Ramos (cell line): ENCODE measurements at regions not wholly inside any gene's neighbourhood (a gene's known extent, or its start where the extent isn't known, plus 50 kb on each side); places are given as distances from the start of the nearest gene placed in this dataset.

Source experiments
- in situ Hi-C: fragments of 300-500 bp; cut with MboI; formaldehyde crosslinking; loops from one replicate; pipeline ENCODE4 v1.14.3; 2022; ENCODE audit warnings: low sequenced_read_pairs; ENCODE audit not compliant: unreplicated experiment

DNA sequence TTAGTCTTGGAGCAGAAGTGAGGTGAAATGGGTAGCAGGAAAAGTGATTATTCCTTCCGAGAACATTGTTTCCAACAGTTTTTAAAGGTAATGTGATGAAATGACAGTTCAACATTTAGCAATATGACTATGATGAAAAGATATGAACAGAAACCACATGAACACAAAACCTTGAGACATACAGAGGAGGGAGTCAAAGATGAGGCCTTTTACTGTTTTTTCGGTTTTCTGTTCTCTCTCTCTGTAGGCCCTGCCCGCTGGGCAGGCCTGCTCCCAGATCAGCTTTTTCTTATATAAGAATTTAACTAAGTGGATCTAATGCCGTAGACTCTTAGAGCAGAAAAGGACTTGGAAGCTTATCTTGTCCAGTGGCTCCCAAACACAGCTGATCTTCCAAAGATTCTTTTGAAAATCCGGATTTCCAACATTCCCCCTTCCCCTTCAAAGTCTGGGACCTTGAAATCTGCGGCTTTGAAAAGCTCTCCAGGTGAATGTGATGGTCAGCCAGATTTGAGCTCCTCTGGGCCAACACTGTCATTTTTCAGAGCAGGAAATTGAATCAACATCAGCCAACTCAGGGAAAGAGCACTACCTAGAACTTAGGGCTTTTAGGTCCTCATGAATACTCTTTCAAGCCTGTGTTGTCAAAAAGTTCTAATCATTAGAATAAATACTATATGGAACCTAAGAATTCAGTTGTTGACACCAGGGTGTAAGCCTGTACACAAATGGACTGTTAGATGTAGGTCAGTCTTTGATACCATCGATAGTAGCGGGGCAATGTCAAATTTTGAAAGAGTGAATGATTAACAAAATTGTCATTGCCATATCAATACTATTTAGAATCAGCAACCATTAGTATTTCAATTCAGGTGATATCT, 372.7 kb downstream of the SHQ1 start:
- in situ Hi-C loops, result no loop called here

DNA sequence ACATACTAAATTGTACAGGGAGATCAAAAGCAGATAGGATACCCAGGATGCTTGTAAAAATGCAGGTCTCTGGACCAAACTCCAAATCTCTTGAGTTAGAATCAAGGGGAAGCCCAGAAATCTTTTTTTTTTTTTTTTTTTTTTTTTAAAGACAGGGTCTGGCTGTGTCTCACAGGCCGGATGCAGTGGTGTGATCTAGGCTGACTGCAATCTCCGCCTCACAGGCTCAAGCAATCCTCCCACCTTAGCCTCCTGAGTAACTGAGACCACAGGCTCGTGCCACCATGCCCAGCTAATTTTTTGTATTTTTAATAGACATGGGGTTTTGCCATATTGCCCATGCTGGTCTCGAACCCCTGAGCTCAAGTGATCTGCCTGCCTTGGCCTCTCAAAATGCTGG, 373.5 kb downstream of the SHQ1 start:
- in situ Hi-C loops, result no loop called here

DNA sequence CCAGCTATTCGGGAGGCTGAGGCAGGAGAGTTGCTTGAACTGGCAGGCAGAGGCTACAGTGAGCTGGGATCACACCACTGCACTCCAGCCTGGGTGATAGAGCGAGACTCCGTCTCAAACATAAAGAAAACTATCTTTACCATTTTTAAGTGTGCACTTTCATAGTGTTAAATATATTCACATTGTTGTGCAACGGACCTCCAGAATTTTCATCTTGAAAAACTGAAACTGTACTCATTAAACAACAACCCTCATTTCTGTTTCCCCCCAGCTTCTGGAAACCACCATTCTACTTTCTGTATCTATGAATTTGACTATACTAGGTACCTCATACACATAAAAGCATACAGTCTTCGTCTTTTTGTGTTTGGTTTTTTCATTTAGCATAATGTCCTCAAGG, 375.1 kb downstream of the SHQ1 start:
- in situ Hi-C loops, result no loop called here

DNA sequence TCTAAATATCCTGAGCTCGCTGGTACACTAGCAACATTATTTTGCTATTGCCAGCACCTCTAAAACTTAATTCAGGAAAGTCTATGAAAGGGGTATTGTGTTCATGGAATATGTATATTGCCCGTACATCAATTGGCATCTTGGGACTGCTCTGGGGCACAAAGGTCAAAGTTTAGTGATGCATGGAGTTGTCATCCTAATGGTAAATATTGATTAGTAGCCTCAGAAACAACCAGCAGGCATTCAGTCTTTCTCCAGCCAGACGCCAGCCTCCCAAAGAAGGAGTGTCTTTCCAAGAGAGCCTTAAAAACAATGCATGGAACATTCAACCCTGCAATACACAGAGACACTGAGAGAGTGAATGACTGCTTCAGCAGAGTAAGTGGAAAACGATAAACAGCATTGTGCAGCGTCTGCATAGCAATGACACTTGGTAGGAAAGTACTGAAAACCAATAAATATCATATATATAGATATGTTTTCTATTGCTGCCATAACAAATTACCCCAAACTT, 377.3 kb downstream of the SHQ1 start:
- in situ Hi-C loops, result no loop called here

GRCh38 chr3:72465853-72466252, 382.4 kb downstream of the SHQ1 start:
- in situ Hi-C loops, result no loop called here

DNA sequence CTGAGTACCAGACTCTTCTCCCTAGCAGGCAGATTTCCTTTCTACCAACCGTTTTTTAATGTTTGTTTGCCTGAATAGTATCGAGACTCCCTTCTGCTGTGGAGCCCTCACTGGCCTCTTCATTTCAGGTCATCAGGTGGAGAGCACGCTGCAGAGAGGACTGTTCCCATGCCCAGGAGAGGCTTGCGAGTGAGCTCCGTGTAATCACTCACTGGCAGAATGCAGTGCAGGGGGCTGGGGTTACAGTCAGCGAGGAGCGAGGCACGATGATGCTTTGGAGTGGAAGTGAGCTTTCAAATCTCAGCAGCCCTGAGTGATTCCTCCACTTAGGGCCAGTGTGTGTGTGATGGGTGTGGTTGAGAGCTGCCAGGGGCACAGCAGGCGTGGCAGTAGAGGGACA, 385.2 kb downstream of the SHQ1 start:
- in situ Hi-C loops, result no loop called here

- in situ Hi-C loops, result no loop called here
Measured at GRCh38 chr3:72462595-72463011, 385.6 kb downstream of the SHQ1 start.

GRCh38 chr3:72461787-72462186, 386.5 kb downstream of the SHQ1 start:
- in situ Hi-C loops, result no loop called here

DNA sequence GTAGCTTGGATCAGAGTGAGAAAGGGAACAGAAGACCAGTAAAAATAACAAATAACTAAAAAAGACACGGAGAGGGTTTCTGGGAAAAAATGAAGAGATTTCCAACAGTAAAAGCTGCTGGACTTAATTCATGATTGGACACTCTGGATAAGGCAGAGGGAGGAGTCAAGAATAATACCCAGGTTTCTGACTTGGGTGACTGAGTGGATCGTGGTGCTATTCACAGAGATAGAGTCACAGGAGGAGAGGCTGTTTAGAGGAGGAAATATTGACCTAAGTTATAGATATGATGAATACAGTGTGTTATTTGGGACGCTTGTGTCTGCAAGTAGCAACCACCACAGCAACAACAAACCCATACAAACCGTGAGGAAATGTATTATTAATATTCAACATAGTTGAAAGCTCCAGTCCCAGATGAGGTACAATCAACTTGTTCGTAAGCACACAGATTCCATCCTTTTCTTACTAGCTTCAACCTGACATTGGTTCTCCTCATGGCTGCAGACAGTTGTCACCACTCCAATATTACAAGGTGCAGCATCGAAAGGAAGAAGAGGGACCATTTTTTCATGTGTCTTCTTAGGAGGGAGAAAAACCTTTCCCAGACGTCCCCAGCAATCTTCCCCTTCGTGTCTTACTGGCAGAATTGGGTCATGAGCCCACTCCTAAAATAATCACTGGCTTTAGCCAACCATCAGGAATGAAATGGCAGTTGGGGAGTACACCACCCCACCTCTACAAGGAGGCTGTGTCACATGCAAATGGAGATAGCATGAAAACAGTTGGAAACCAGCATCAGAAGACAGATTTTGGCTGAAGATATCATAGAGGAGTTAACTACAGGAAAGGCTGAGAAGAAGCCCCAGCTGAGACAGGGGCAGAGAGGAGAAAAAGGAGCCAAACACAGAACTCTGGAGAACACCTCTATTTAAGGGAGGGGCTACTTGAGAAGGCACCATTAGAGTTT, 387.8 kb downstream of the SHQ1 start:
- in situ Hi-C loops, result no loop called here

GRCh38 chr3:72459588-72459987, 388.7 kb downstream of the SHQ1 start:
- in situ Hi-C loops, result no loop called here

GRCh38 chr3:72458375-72458774, 389.9 kb downstream of the SHQ1 start:
- in situ Hi-C loops, result no loop called here

DNA sequence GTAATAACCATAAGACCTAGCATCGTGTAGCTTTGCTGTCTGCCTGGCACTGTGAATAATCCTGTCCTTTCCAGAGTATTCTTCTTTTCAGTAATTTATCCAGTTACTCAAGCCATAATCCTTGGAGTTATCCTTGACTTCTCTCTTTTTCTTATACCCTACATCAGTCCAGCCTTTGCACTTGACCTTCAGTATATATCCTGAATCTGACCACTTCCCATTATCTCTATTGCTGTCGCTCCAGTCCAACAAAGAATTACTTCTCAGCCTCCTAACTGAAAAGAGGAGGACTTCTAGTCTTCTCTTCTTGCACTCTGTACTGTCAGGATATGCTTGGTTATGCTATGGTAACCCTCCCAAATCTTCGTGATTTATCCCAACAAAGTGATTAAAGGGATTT, 393.8 kb downstream of the SHQ1 start:
- in situ Hi-C loops, result no loop called here

DNA sequence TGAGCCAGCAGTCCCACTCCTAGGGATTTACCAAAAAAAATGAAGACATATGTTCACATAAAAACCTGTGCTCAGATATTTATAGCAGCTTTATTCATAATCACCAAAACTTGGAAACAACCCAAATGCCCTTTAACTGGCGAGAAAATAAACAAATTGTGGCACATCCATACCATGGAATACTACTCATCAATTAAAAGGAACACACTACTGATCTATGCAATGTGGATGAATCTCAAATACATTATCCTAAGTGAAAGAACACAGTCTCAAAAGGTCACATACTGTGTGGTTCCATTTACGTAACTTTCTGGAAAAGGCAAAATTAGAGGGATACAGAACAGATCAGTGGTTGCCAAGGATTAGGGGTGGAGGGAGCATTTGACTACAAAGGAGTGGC, 394.5 kb downstream of the SHQ1 start:
- in situ Hi-C loops, result no loop called here

DNA sequence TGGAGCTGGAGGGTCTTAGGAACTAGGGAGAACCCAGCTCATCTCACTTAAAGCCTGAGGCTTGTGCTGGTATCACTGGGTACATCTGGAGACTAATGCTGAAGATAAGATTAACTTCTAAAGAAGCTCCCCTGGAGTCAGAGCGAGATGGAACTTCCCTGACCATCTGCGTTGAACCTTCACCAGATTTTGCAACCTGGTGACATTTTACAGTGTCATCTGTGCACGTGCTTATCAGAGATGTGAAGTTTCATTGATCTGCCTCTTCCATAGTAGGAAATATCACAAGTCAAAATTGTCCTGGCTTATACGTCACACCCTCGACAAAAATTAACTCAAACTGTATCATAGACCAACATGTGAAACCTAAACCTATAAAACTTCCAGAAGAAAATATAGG, 395.5 kb downstream of the SHQ1 start:
- in situ Hi-C loops, result no loop called here

GRCh38 chr3:72451841-72452240, 396.4 kb downstream of the SHQ1 start:
- in situ Hi-C loops, result no loop called here

- in situ Hi-C loops, result loop anchor here (10.0 kb wide), 1 partner anchor 365 kb away; no protein-coding TSS in a partner anchor
Measured at GRCh38 chr3:72449551-72449950, 398.7 kb downstream of the SHQ1 start.

DNA sequence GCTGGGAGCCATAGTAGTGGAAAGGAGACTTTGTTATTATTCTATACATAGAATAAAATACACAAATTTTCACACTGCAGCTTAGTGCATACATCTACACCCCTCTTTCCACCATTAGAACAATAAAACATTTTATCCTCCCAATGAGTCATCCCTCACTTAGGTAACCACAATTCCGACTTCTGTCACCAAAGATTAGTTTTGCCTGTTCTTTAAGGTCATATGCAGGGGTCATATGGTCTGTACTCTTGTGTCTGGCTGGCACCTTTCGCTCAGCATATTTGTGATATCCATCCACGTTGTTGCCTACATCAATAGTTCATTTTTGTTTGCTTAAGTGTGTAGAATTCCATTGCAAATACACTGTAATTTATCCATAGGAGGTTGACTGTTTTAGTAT, 399.4 kb downstream of the SHQ1 start:
- in situ Hi-C loops, result loop anchor here (10.0 kb wide), 1 partner anchor 364 kb away; no protein-coding TSS in a partner anchor

- in situ Hi-C loops, result loop anchor here (10.0 kb wide), 1 partner anchor 364 kb away; no protein-coding TSS in a partner anchor
Measured at GRCh38 chr3:72448375-72448823, 399.8 kb downstream of the SHQ1 start.

DNA sequence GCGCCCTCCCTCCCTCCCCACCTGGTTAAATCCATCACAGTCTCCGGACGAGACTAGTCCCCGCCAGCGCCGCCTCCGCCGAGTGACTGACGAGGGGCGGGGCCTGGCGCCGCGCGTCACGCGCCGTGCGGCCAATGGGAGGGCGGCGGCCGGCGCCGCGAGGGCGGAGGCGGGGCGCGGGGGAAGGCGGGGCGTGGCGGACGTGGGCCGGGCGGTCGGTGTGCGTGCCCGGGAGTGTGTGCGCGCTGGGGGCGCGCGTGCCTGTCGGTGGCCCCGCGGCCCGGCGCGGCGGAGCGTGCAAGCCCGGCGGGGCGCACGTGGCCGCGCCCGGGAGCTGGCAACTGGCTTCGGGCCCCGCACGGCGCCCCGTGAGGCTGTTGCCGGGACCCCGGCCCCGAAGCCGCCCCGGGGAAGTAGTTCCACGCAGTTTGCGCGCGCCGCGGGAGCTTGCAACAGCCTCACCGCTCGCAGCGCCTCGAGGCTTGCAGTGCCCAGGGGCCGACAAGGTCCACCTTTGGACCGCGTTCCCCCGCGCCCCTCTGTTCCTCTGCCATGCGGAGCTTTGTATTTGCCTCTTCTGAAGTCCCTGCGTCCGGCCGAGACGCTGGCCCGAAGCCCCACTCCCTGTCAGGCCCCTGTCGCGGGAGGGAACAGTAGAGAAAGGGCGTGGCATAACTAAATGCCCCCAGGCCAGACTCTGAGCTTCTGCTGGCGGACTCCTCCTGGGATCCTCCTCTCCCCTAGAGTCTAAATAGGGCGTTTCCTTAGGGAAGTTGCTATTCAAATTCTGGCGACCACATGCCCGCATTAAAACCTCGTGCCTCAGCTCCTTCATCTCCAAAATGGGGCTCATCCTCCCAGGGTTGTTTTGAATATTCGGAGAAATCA, 400.9 kb downstream of the SHQ1 start:
- in situ Hi-C loops, result loop anchor here (10.0 kb wide), 1 partner anchor 363 kb away; no protein-coding TSS in a partner anchor
